IMR-90 (cell line): ENCODE measurements at regions not wholly inside any gene's neighbourhood (a gene's known extent, or its start where the extent isn't known, plus 50 kb on each side); places are given as distances from the start of the nearest gene placed in this dataset.

ENCODE experiments used
- ATAC-seq: fragments of 200-7000 bp; cut with Tn5 transposase; 2 replicates; pipeline ENCODE4 v1.9.1; 2020; ENCODE audit warnings: low read depth, mild to moderate bottlenecking, moderate library complexity
- BruUV-seq: library from RNA; stranded (reverse); fragments of 400-500 nt; replicated peaks from 2 replicates; lab custom pipeline; 2021; lab: Mats Ljungman, UMichigan
- CTCF ChIA-PET: fragments of 300-600 bp; formaldehyde crosslinking; extraction: SDS; loops from one replicate; lab custom pipeline; 2021; ENCODE audit warnings: antibody characterized with exemption; lab: Yijun Ruan, JAX
- POLR2A ChIA-PET: fragments of 300-600 bp; sonication (Branson Sonifier 250); formaldehyde crosslinking; loops from one replicate; lab custom pipeline; 2022; ENCODE audit warnings: antibody characterized with exemption; ENCODE audit not compliant: unreplicated experiment; lab: Charles Lee
- DNase-seq: peaks from one replicate; pipeline ENCODE4 v3.0.0; 2013
- H2AFZ ChIP-seq: replicated peaks from 2 replicates; pipeline ENCODE3; 2013; ENCODE audit warnings: low read length, mild to moderate bottlenecking; ENCODE audit not compliant: poor library complexity
- H2AK5ac ChIP-seq: 2 replicates; pipeline ENCODE4 v1.6.1; 2013; ENCODE audit warnings: low read depth, low read length, inconsistent platforms
- H2AK9ac ChIP-seq: replicated peaks from 2 replicates; pipeline ENCODE3; 2013; ENCODE audit warnings: mild to moderate bottlenecking, low read depth, low read length, moderate library complexity; ENCODE audit not compliant: poor library complexity
- H2BK120ac ChIP-seq: 2 replicates; pipeline ENCODE4 v1.6.1; 2013; ENCODE audit warnings: low read depth, low read length, inconsistent platforms
- H2BK15ac ChIP-seq: 3 replicates; pipeline ENCODE4 v1.6.1; 2013; ENCODE audit warnings: low read depth, low read length, inconsistent platforms
- H2BK20ac ChIP-seq: 2 replicates; pipeline ENCODE4 v1.6.1; 2013; ENCODE audit warnings: low read depth, mild to moderate bottlenecking, inconsistent platforms, low read length, moderate library complexity
- H2BK5ac ChIP-seq: 2 replicates; pipeline ENCODE4 v1.6.1; 2013; ENCODE audit warnings: mild to moderate bottlenecking, low read depth, low read length, inconsistent platforms; ENCODE audit not compliant: poor library complexity, severe bottlenecking
- H3K14ac ChIP-seq: replicated peaks from 2 replicates; pipeline ENCODE4 v1.6.1; 2013; ENCODE audit warnings: low read depth, low read length, inconsistent platforms
- H3K18ac ChIP-seq: 2 replicates; pipeline ENCODE4 v1.6.1; 2013; ENCODE audit warnings: low read depth, low read length, control low read depth
- H3K23ac ChIP-seq: 2 replicates; pipeline ENCODE4 v1.6.1; 2013; ENCODE audit warnings: low read depth, low read length, inconsistent platforms
- H3K27ac ChIP-seq: 2 replicates; pipeline ENCODE4 v1.5.1; 2013; ENCODE audit warnings: mild to moderate bottlenecking, control low read depth, low read length; ENCODE audit not compliant: insufficient read depth
- H3K27me3 ChIP-seq: 2 replicates; pipeline ENCODE4 v1.6.1; 2013; ENCODE audit warnings: low read length; ENCODE audit not compliant: control insufficient read depth, insufficient read depth
- H3K36me3 ChIP-seq: 2 replicates; pipeline ENCODE4 v1.6.1; 2013; ENCODE audit warnings: low read length, mixed read lengths; ENCODE audit not compliant: control insufficient read depth, insufficient read depth
- H3K4ac ChIP-seq: 2 replicates; pipeline ENCODE4 v1.6.1; 2013; ENCODE audit warnings: low read depth, low read length, inconsistent platforms
- H3K4me1 ChIP-seq: 2 replicates; pipeline ENCODE4 v1.6.1; 2013; ENCODE audit warnings: low read length, mixed read lengths; ENCODE audit not compliant: control insufficient read depth, insufficient read depth
- H3K4me2 ChIP-seq: 2 replicates; pipeline ENCODE4 v1.6.1; 2013; ENCODE audit warnings: low read depth, mild to moderate bottlenecking, control low read depth, low read length, moderate library complexity
- H3K4me3 ChIP-seq: 2 replicates; pipeline ENCODE4 v1.5.1; 2013; ENCODE audit warnings: low read depth, mild to moderate bottlenecking, control low read depth, low read length, moderate library complexity; ENCODE audit not compliant: insufficient read depth
- H3K56ac ChIP-seq: 2 replicates; pipeline ENCODE4 v1.6.1; 2013; ENCODE audit warnings: low read length, inconsistent platforms; ENCODE audit not compliant: insufficient read depth; ENCODE audit errors: extremely low read depth
- H3K79me1 ChIP-seq, 2 experiments: 2 replicates each; pipeline ENCODE4 v1.6.1; 2013; ENCODE audit warnings: low read length in 2 of 2, inconsistent platforms in 1 of 2, low read depth in 1 of 2
- H3K9ac ChIP-seq: 2 replicates; pipeline ENCODE4 v1.6.1; 2013; ENCODE audit warnings: low read depth, low read length, control low read depth
- H3K9me1 ChIP-seq: 2 replicates; pipeline ENCODE4 v1.6.1; 2013; ENCODE audit warnings: low read length, inconsistent platforms; ENCODE audit not compliant: insufficient read depth
- H3K9me3 ChIP-seq: 2 replicates; pipeline ENCODE4 v1.6.1; 2013; ENCODE audit warnings: low read length; ENCODE audit not compliant: control insufficient read depth, insufficient read depth
- H4K20me1 ChIP-seq: 2 replicates; pipeline ENCODE4 v1.6.1; 2013; ENCODE audit warnings: low read length, inconsistent platforms; ENCODE audit not compliant: insufficient read depth
- H4K5ac ChIP-seq: 2 replicates; pipeline ENCODE4 v1.6.1; 2013; ENCODE audit warnings: mild to moderate bottlenecking, low read depth, low read length, control low read depth
- H4K8ac ChIP-seq, 2 experiments: 2 replicates each; pipeline ENCODE4 v1.6.1; 2013; ENCODE audit warnings: low read depth in 2 of 2, low read length in 2 of 2, control low read depth in 1 of 2, inconsistent platforms in 1 of 2
- H4K91ac ChIP-seq: 2 replicates; pipeline ENCODE4 v1.6.1; 2013; ENCODE audit warnings: low read depth, low read length, inconsistent platforms; ENCODE audit not compliant: insufficient read depth
- BHLHE40 ChIP-seq: fragments of 150-350 bp; IDR thresholded peaks from 2 replicates; pipeline ENCODE4 v1.6.1; 2016; ENCODE audit warnings: mild to moderate bottlenecking, low read depth, low read length
- CEBPB ChIP-seq: IDR thresholded peaks from 2 replicates; pipeline ENCODE4 v1.6.1; 2012; ENCODE audit warnings: low read depth, low read length, improper control_type of control experiment
- CHD1 ChIP-seq: IDR thresholded peaks from 2 replicates; pipeline ENCODE4 v1.6.1; 2012; ENCODE audit warnings: low read depth, low read length, improper control_type of control experiment
- CTCF ChIP-seq: conservative IDR thresholded peaks from 2 replicates; pipeline ENCODE4 v1.5.1; 2012; ENCODE audit warnings: mild to moderate bottlenecking, low read depth, low read length, improper control_type of control experiment
- ELK1 ChIP-seq: fragments of 150-350 bp; IDR thresholded peaks from 2 replicates; pipeline ENCODE4 v1.6.1; 2016; ENCODE audit warnings: low read depth, mild to moderate bottlenecking, low read length, moderate library complexity, borderline replicate concordance
- FOS ChIP-seq: fragments of 150-350 bp; IDR thresholded peaks from 2 replicates; pipeline ENCODE4 v1.6.1; 2016; ENCODE audit warnings: low read depth, low read length
- MAFK ChIP-seq: IDR thresholded peaks from 2 replicates; pipeline ENCODE4 v1.6.1; 2012; ENCODE audit warnings: low read depth, low read length, improper control_type of control experiment
- MAZ ChIP-seq: IDR thresholded peaks from 2 replicates; pipeline ENCODE4 v1.6.1; 2012; ENCODE audit warnings: low read depth, mild to moderate bottlenecking, low read length, improper control_type of control experiment, moderate library complexity, borderline replicate concordance
- MXI1 ChIP-seq: IDR thresholded peaks from 2 replicates; pipeline ENCODE4 v1.6.1; 2012; ENCODE audit warnings: low read depth, mild to moderate bottlenecking, low read length, moderate library complexity, borderline replicate concordance
- NFE2L2 ChIP-seq: fragments of 150-350 bp; IDR thresholded peaks from 2 replicates; pipeline ENCODE4 v1.6.1; 2016; ENCODE audit warnings: low read depth, mild to moderate bottlenecking, low read length
- POLR2A ChIP-seq: IDR thresholded peaks from 2 replicates; pipeline ENCODE4 v1.6.1; 2012; ENCODE audit warnings: mild to moderate bottlenecking, low read depth, low read length
- RAD21 ChIP-seq: IDR thresholded peaks from 2 replicates; pipeline ENCODE4 v1.6.1; 2012; ENCODE audit warnings: low read length, improper control_type of control experiment
- RCOR1 ChIP-seq: IDR thresholded peaks from 2 replicates; pipeline ENCODE4 v1.6.1; 2012; ENCODE audit warnings: mild to moderate bottlenecking, low read length, improper control_type of control experiment; ENCODE audit not compliant: insufficient replicate concordance
- RFX5 ChIP-seq: IDR thresholded peaks from 2 replicates; pipeline ENCODE4 v1.8.0; 2012; ENCODE audit warnings: low read depth, mild to moderate bottlenecking, low read length, moderate library complexity
- SMC3 ChIP-seq: fragments of 150-350 bp; IDR thresholded peaks from 2 replicates; pipeline ENCODE4 v1.6.1; 2016; ENCODE audit warnings: low read depth, mild to moderate bottlenecking, antibody characterized with exemption, low read length, moderate library complexity
- USF2 ChIP-seq: fragments of 150-350 bp; IDR thresholded peaks from 2 replicates; pipeline ENCODE4 v1.6.1; 2017; ENCODE audit warnings: mild to moderate bottlenecking, antibody characterized with exemption, low read length, low read depth
- WGBS, 2 experiments: methylation state at CpG; one replicate each; pipeline versions ENCODE4 v1.1.5 to v1.1.7; 2013; ENCODE audit warnings: missing lambda C conversion rate in 2 of 2; ENCODE audit not compliant: insufficient read length in 1 of 2; ENCODE audit errors: extremely low coverage in 2 of 2; 5-methylcytosine and 5-hydroxymethylcytosine counted together
- dilution Hi-C: fragments of 300-500 bp; cut with HindIII; formaldehyde crosslinking; loops from one replicate; pipeline ENCODE4 v1.14.3; 2018; ENCODE audit warnings: low sequenced_read_pairs; ENCODE audit not compliant: unreplicated experiment
- in situ Hi-C: fragments of 300-500 bp; cut with MboI; formaldehyde crosslinking; loops from 3 replicates; pipeline ENCODE4 v1.14.3; 2019; ENCODE audit warnings: low sequenced_read_pairs, inconsistent platforms, mixed read lengths
- intact Hi-C: fragments of 100-400 bp; cut with micrococcal nuclease; formaldehyde crosslinking; loops from 2 replicates; pipeline ENCODE4 v1.10.0; 2022

GRCh38 chr9:7240569-7241311, 483.0 kb downstream of the KDM4C start:
- intact Hi-C loops = no loop called here
- H4K5ac ChIP-seq = no peak overlapping the region
- no peak overlapping the region for H3K56ac ChIP-seq
- no peak overlapping the region for H2BK120ac ChIP-seq
- no peaks in the 10 kb centered on the region for H4K20me1 ChIP-seq
- H3K4me3 ChIP-seq = no peak overlapping the region
- no peak overlapping the region for H3K23ac ChIP-seq
- BruUV-seq = no TSS peak
- H2BK20ac ChIP-seq = no peak overlapping the region
- H3K4ac ChIP-seq = no peak overlapping the region
- H3K4me2 ChIP-seq = no peak overlapping the region
- H2AFZ ChIP-seq = no peak overlapping the region
- H2AK5ac ChIP-seq = no peak overlapping the region
- H3K9me3 ChIP-seq = no peaks in the 10 kb centered on the region
- no peak overlapping the region for H3K27ac ChIP-seq
- no peaks in the 10 kb centered on the region for H3K9me1 ChIP-seq
- DNase-seq (no peak), ATAC-seq (no peak)
- POLR2A ChIA-PET = no interaction called here
- no CpG with 5 or more reads among the region's 5 CpGs for WGBS, 2 experiments
- H3K27me3 ChIP-seq = no peaks in the 10 kb centered on the region; the same call in 1 of the 2 replicates
- in situ Hi-C loops = no loop called here
- H2BK15ac ChIP-seq = no peak overlapping the region
- no peaks in the 10 kb centered on the region for H3K4me1 ChIP-seq
- no peak overlapping the region for H2BK5ac ChIP-seq
- dilution Hi-C loops = no loop called here
- no peak overlapping the region for H4K91ac ChIP-seq
- H3K36me3 ChIP-seq = no peaks in the 10 kb centered on the region
- no peak overlapping the region for H3K9ac ChIP-seq
- H3K18ac ChIP-seq = no peak overlapping the region
- no peak overlapping the region for H2AK9ac ChIP-seq
- no peak overlapping the region for H3K14ac ChIP-seq
- CTCF ChIA-PET = interaction anchor here (0.6 kb wide), 1 partner anchor 121 kb away, joined by 4 read pairs; no protein-coding TSS in a partner anchor
- H4K8ac ChIP-seq = no peak overlapping the region
- H3K79me1 ChIP-seq = no peaks in the 10 kb centered on the region
- TF ChIP-seq RFX5 (no peak), ELK1 (no peak), MAZ (no peak), RAD21 (no peak), MAFK (no peak), MXI1 (no peak), POLR2A (no peak), FOS (no peak), CEBPB (no peak), BHLHE40 (no peak), NFE2L2 (no peak), USF2 (no peak), RCOR1 (no peak), SMC3 (no peak), CHD1 (no peak), CTCF (no peak)
